ENCODE measurements at regions not wholly inside any gene's neighbourhood (a gene's known extent, or its start where the extent isn't known, plus 50 kb on each side); places are given as distances from the start of the nearest gene placed in this dataset.

DNA sequence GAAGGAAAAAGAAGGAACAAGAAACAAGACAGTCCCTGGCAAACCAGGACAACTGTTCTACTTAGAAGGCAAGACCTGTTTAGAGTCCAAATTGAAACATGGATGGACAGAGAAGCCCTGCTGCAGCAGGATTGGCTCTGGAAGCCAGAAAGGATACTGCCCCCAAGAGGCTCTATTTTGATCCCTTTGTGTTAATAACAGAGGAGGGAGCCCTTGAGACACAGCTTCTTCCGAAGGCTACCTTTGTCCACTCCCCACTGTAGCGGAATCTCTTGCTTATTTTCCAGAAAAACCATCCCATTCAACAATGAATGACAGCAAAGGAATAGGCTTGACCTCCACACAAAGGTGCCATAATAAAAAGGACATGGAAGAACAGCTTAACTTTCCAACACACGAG, 120.3 kb upstream of the FOXK1 start:
- no peak for DNase-seq
- no peak overlapping the region for H3K4me3 Mint-ChIP-seq
- H3K27ac Mint-ChIP-seq: no peak overlapping the region
- no peaks in the 10 kb centered on the region for H3K36me3 Mint-ChIP-seq (ENCODE audit: low read depth)
- H3K9me3 Mint-ChIP-seq: peaks cover 48% of the 10 kb centered on the region
- H3K27me3 Mint-ChIP-seq (ENCODE audit: low read depth, poor library complexity): peaks cover 10% of the 10 kb centered on the region
- no peak for TF ChIP-seq CTCF (IDR thresholded peaks at IDR 0.05)
- H3K4me1 Mint-ChIP-seq: no peaks in the 10 kb centered on the region

DNA sequence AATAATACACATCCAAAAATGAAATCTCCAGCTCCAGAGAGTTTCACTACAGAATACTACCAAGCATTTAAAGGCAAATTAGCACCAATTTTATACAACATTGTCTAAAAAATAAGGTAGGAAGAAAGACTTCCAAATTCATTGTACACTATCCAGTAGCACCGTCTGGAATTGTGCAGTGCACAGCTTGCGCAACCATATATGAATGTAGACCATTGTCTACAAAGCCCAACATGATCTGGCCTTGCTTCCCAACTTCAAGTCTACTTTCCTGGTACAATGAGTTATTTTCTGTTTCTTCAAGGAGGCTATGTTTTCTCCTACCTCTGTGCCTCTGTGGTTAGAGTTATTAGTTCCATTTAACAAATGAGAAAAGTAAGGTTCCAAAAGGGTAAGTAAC, 115.4 kb upstream of the FOXK1 start:
- peaks cover 48% of the 10 kb centered on the region for H3K9me3 Mint-ChIP-seq
- no peak for DNase-seq
- no peak overlapping the region for H3K4me3 Mint-ChIP-seq
- peaks cover 17% of the 10 kb centered on the region for H3K27me3 Mint-ChIP-seq (ENCODE audit: low read depth, poor library complexity)
- no peaks in the 10 kb centered on the region for H3K4me1 Mint-ChIP-seq
- TF ChIP-seq CTCF (IDR thresholded peaks at IDR 0.05): no peak
- no peaks in the 10 kb centered on the region for H3K36me3 Mint-ChIP-seq (ENCODE audit: low read depth)
- H3K27ac Mint-ChIP-seq: no peak overlapping the region

GRCh38 chr7:4574851-4575250, 107.2 kb upstream of the FOXK1 start:
- no peak overlapping the region for H3K4me3 Mint-ChIP-seq
- no peak overlapping the region for H3K27ac Mint-ChIP-seq
- no peak for TF ChIP-seq CTCF (IDR thresholded peaks at IDR 0.05)
- no peak for DNase-seq
- no peaks in the 10 kb centered on the region for H3K4me1 Mint-ChIP-seq
- H3K9me3 Mint-ChIP-seq: peaks cover 34% of the 10 kb centered on the region
- H3K36me3 Mint-ChIP-seq (ENCODE audit: low read depth): no peaks in the 10 kb centered on the region
- peaks cover 11% of the 10 kb centered on the region for H3K27me3 Mint-ChIP-seq (ENCODE audit: low read depth, poor library complexity)

- Mint-ChIP-seq H3K36me3 (ENCODE audit: low read depth) (no peaks in the 10 kb centered on the region), H3K4me1 (no peaks in the 10 kb centered on the region), H3K27ac (no peak overlapping the region), H3K9me3 (peaks cover 34% of the 10 kb centered on the region), H3K27me3 (ENCODE audit: low read depth, poor library complexity) (peaks cover 8% of the 10 kb centered on the region), H3K4me3 (no peak overlapping the region)
- no peak for DNase-seq
- no peak for TF ChIP-seq CTCF (IDR thresholded peaks at IDR 0.05)
Measured at GRCh38 chr7:4575254-4575653, 106.8 kb upstream of the FOXK1 start.

- no peak for TF ChIP-seq CTCF (IDR thresholded peaks at IDR 0.05)
- DNase-seq: no peak
- H3K9me3 Mint-ChIP-seq: peaks cover 11% of the 10 kb centered on the region
- no peak overlapping the region for H3K4me3 Mint-ChIP-seq
- H3K4me1 Mint-ChIP-seq: peaks cover 9% of the 10 kb centered on the region
- H3K27me3 Mint-ChIP-seq (ENCODE audit: low read depth, poor library complexity): peaks cover 13% of the 10 kb centered on the region
- no peaks in the 10 kb centered on the region for H3K36me3 Mint-ChIP-seq (ENCODE audit: low read depth)
- no peak overlapping the region for H3K27ac Mint-ChIP-seq
Measured at GRCh38 chr7:4602905-4603842, 78.9 kb upstream of the FOXK1 start.

DNA sequence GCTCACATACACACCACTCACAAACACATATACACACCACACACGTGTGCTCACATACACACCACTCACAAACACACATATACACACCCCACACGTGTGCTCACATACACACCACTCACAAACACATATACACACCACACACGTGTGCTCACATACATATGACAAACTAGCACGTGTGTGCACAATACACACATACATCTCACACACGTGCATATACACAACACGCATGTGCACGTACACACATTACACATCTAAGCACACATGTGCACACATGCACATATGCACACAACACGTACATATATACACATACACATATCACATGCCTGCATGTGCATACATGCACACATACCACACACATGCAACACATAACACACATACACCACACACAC, 78.3 kb upstream of the FOXK1 start:
- H3K36me3 Mint-ChIP-seq (ENCODE audit: low read depth): no peaks in the 10 kb centered on the region
- peaks cover 11% of the 10 kb centered on the region for H3K9me3 Mint-ChIP-seq
- TF ChIP-seq CTCF (IDR thresholded peaks at IDR 0.05): no peak
- no peak overlapping the region for H3K4me3 Mint-ChIP-seq
- H3K27ac Mint-ChIP-seq: no peak overlapping the region
- peaks cover 9% of the 10 kb centered on the region for H3K4me1 Mint-ChIP-seq
- no peak for DNase-seq
- peaks cover 13% of the 10 kb centered on the region for H3K27me3 Mint-ChIP-seq (ENCODE audit: low read depth, poor library complexity)

All from nephron progenitor cell (in vitro differentiated cells).